ENCODE measurements at regions not wholly inside any gene's neighbourhood (a gene's known extent, or its start where the extent isn't known, plus 50 kb on each side); places are given as distances from the start of the nearest gene placed in this dataset.

- Histone ChIP-seq H2AFZ (ENCODE audit: low read length) (no peak overlapping the region), H3K9ac (ENCODE audit: low read depth, low read length, poor library complexity) (no peak overlapping the region), H2BK5ac (ENCODE audit: low read length) (no peak overlapping the region), H3K4me1 (ENCODE audit: control insufficient read depth in 2 of 2, insufficient read depth in 1 of 2, low read depth in 1 of 2, low read length in 2 of 2) (peaks cover 0 to 8% of the 10 kb centered on the region in 2 donors), H3K4me3 (ENCODE audit: low read length in 2 of 2) (no peak overlapping the region), H4K8ac (ENCODE audit: low read depth, low read length) (no peak overlapping the region), H3K18ac (ENCODE audit: low read length) (no peak overlapping the region), H2BK12ac (ENCODE audit: low read length) (no peak overlapping the region), H3K14ac (ENCODE audit: low read length) (no peak overlapping the region), H2AK5ac (ENCODE audit: low read depth, low read length) (no peak overlapping the region), H3K23ac (ENCODE audit: low read depth, low read length, poor library complexity) (no peak overlapping the region), H3K9me3 (replicated peaks in 1 of 2; ENCODE audit: control insufficient read depth in 2 of 2, insufficient read depth in 1 of 2, low read depth in 1 of 2, low read length in 2 of 2) (no peaks in the 10 kb centered on the region), H3K4ac (ENCODE audit: low read length) (no peak overlapping the region), H3K36me3 (replicated peaks in 1 of 2; ENCODE audit: control insufficient read depth in 2 of 2, insufficient read depth in 2 of 2, low read length in 2 of 2) (no peaks in the 10 kb centered on the region), H3K27ac (replicated peaks; ENCODE audit: low read length) (no peak overlapping the region), H4K91ac (ENCODE audit: low read depth, low read length, poor library complexity) (no peak overlapping the region), H3K27me3 (ENCODE audit: control insufficient read depth in 3 of 3, insufficient read depth in 3 of 3, low read depth in 1 of 3, low read length in 3 of 3) (no peaks in the 10 kb centered on the region), H2BK15ac (ENCODE audit: low read length) (no peak overlapping the region), H3K79me1 (ENCODE audit: low read depth, low read length) (no peaks in the 10 kb centered on the region), H3K4me2 (ENCODE audit: insufficient read depth, low read length, poor library complexity, severe bottlenecking) (no peak overlapping the region), H2BK120ac (ENCODE audit: low read depth, low read length) (no peak overlapping the region)
- no peak for DNase-seq (ENCODE audit: low spot score)
These were observed 692.3 kb upstream of the MEF2C start for GRCh38 chr5:89575319-89575718.

GRCh38 chr5:89573345-89573744 is 690.4 kb upstream of the MEF2C start:
- Histone ChIP-seq H3K79me1 (ENCODE audit: low read depth, low read length) (no peaks in the 10 kb centered on the region), H3K4me1 (ENCODE audit: control insufficient read depth in 2 of 2, insufficient read depth in 1 of 2, low read depth in 1 of 2, low read length in 2 of 2) (peaks cover 2 to 13% of the 10 kb centered on the region in 2 donors), H3K9me3 (replicated peaks in 1 of 2; ENCODE audit: control insufficient read depth in 2 of 2, insufficient read depth in 1 of 2, low read depth in 1 of 2, low read length in 2 of 2) (no peaks in the 10 kb centered on the region), H3K36me3 (replicated peaks in 1 of 2; ENCODE audit: control insufficient read depth in 2 of 2, insufficient read depth in 2 of 2, low read length in 2 of 2) (no peaks in the 10 kb centered on the region), H3K9ac (ENCODE audit: low read depth, low read length, poor library complexity) (no peak overlapping the region), H3K4ac (ENCODE audit: low read length) (no peak overlapping the region), H3K27ac (replicated peaks; ENCODE audit: low read length) (no peak overlapping the region), H2AFZ (ENCODE audit: low read length) (peak overlapping the region; percentile 58), H3K27me3 (ENCODE audit: control insufficient read depth in 3 of 3, insufficient read depth in 3 of 3, low read depth in 1 of 3, low read length in 3 of 3) (no peaks in the 10 kb centered on the region), H4K8ac (ENCODE audit: low read depth, low read length) (no peak overlapping the region), H3K18ac (ENCODE audit: low read length) (no peak overlapping the region), H2BK15ac (ENCODE audit: low read length) (no peak overlapping the region), H3K14ac (ENCODE audit: low read length) (no peak overlapping the region), H4K91ac (ENCODE audit: low read depth, low read length, poor library complexity) (no peak overlapping the region), H3K4me2 (ENCODE audit: insufficient read depth, low read length, poor library complexity, severe bottlenecking) (no peak overlapping the region), H3K4me3 (ENCODE audit: low read length in 2 of 2) (no peak overlapping the region), H3K23ac (ENCODE audit: low read depth, low read length, poor library complexity) (no peak overlapping the region), H2BK120ac (ENCODE audit: low read depth, low read length) (no peak overlapping the region), H2AK5ac (ENCODE audit: low read depth, low read length) (no peak overlapping the region), H2BK5ac (ENCODE audit: low read length) (no peak overlapping the region), H2BK12ac (ENCODE audit: low read length) (no peak overlapping the region)
- no CpG with 5 or more reads among the region's 4 CpGs for WGBS, 2 donors (ENCODE audit: extremely low coverage in 2 of 2, insufficient read length in 2 of 2, insufficient replicate concordance in 1 of 2)
- DNase-seq (ENCODE audit: low spot score): no peak

GRCh38 chr5:89572696-89573095 is 689.7 kb upstream of the MEF2C start:
- Histone ChIP-seq H2BK5ac (ENCODE audit: low read length) (no peak overlapping the region), H3K18ac (ENCODE audit: low read length) (no peak overlapping the region), H3K4me2 (ENCODE audit: insufficient read depth, low read length, poor library complexity, severe bottlenecking) (no peak overlapping the region), H3K14ac (ENCODE audit: low read length) (no peak overlapping the region), H3K4ac (ENCODE audit: low read length) (no peak overlapping the region), H3K4me3 (ENCODE audit: low read length in 2 of 2) (no peak overlapping the region), H3K27ac (replicated peaks; ENCODE audit: low read length) (no peak overlapping the region), H3K36me3 (replicated peaks in 1 of 2; ENCODE audit: control insufficient read depth in 2 of 2, insufficient read depth in 2 of 2, low read length in 2 of 2) (no peaks in the 10 kb centered on the region), H2BK120ac (ENCODE audit: low read depth, low read length) (no peak overlapping the region), H2BK12ac (ENCODE audit: low read length) (peak overlapping the region; percentile 63), H2AK5ac (ENCODE audit: low read depth, low read length) (no peak overlapping the region), H2AFZ (ENCODE audit: low read length) (no peak overlapping the region), H3K27me3 (ENCODE audit: control insufficient read depth in 3 of 3, insufficient read depth in 3 of 3, low read depth in 1 of 3, low read length in 3 of 3) (no peaks in the 10 kb centered on the region), H4K91ac (ENCODE audit: low read depth, low read length, poor library complexity) (no peak overlapping the region), H3K9ac (ENCODE audit: low read depth, low read length, poor library complexity) (no peak overlapping the region), H2BK15ac (ENCODE audit: low read length) (no peak overlapping the region), H3K23ac (ENCODE audit: low read depth, low read length, poor library complexity) (no peak overlapping the region), H4K8ac (ENCODE audit: low read depth, low read length) (no peak overlapping the region), H3K79me1 (ENCODE audit: low read depth, low read length) (no peaks in the 10 kb centered on the region), H3K4me1 (ENCODE audit: control insufficient read depth in 2 of 2, insufficient read depth in 1 of 2, low read depth in 1 of 2, low read length in 2 of 2) (peaks cover 2 to 13% of the 10 kb centered on the region in 2 donors), H3K9me3 (replicated peaks in 1 of 2; ENCODE audit: control insufficient read depth in 2 of 2, insufficient read depth in 1 of 2, low read depth in 1 of 2, low read length in 2 of 2) (no peaks in the 10 kb centered on the region)
- no CpG with 5 or more reads among the region's 2 CpGs for WGBS, 2 donors (ENCODE audit: extremely low coverage in 2 of 2, insufficient read length in 2 of 2, insufficient replicate concordance in 1 of 2)
- DNase-seq (ENCODE audit: low spot score): no peak

GRCh38 chr5:89570557-89570956 is 687.6 kb upstream of the MEF2C start:
- Histone ChIP-seq H3K4me3 (ENCODE audit: low read length in 2 of 2) (no peak overlapping the region), H2BK5ac (ENCODE audit: low read length) (no peak overlapping the region), H2BK15ac (ENCODE audit: low read length) (no peak overlapping the region), H4K8ac (ENCODE audit: low read depth, low read length) (no peak overlapping the region), H2AK5ac (ENCODE audit: low read depth, low read length) (no peak overlapping the region), H2AFZ (ENCODE audit: low read length) (no peak overlapping the region), H3K14ac (ENCODE audit: low read length) (no peak overlapping the region), H3K9ac (ENCODE audit: low read depth, low read length, poor library complexity) (no peak overlapping the region), H2BK12ac (ENCODE audit: low read length) (no peak overlapping the region), H3K27me3 (ENCODE audit: control insufficient read depth in 3 of 3, insufficient read depth in 3 of 3, low read depth in 1 of 3, low read length in 3 of 3) (no peaks in the 10 kb centered on the region), H3K9me3 (replicated peaks in 1 of 2; ENCODE audit: control insufficient read depth in 2 of 2, insufficient read depth in 1 of 2, low read depth in 1 of 2, low read length in 2 of 2) (no peaks in the 10 kb centered on the region), H3K23ac (ENCODE audit: low read depth, low read length, poor library complexity) (no peak overlapping the region), H3K18ac (ENCODE audit: low read length) (no peak overlapping the region), H3K27ac (replicated peaks; ENCODE audit: low read length) (no peak overlapping the region), H3K4me2 (ENCODE audit: insufficient read depth, low read length, poor library complexity, severe bottlenecking) (no peak overlapping the region), H4K91ac (ENCODE audit: low read depth, low read length, poor library complexity) (no peak overlapping the region), H2BK120ac (ENCODE audit: low read depth, low read length) (no peak overlapping the region), H3K4me1 (ENCODE audit: control insufficient read depth in 2 of 2, insufficient read depth in 1 of 2, low read depth in 1 of 2, low read length in 2 of 2) (peaks cover 2 to 13% of the 10 kb centered on the region in 2 donors), H3K4ac (ENCODE audit: low read length) (no peak overlapping the region), H3K36me3 (replicated peaks in 1 of 2; ENCODE audit: control insufficient read depth in 2 of 2, insufficient read depth in 2 of 2, low read length in 2 of 2) (no peaks in the 10 kb centered on the region), H3K79me1 (ENCODE audit: low read depth, low read length) (no peaks in the 10 kb centered on the region)
- WGBS, 2 donors (ENCODE audit: extremely low coverage in 2 of 2, insufficient read length in 2 of 2, insufficient replicate concordance in 1 of 2): no CpG with 5 or more reads among the region's 2 CpGs
- peak; percentile 23 for DNase-seq (ENCODE audit: low spot score)

Data from neuronal stem cell (in vitro differentiated cells).